ENCODE measurements at regions not wholly inside any gene's neighbourhood (a gene's known extent, or its start where the extent isn't known, plus 50 kb on each side); places are given as distances from the start of the nearest gene placed in this dataset.

GRCh38 chr22:48799227-48799970 lies 1028.3 kb downstream of the BRD1 start:
- no peak for DNase-seq (ENCODE audit: low read depth in 3 of 3)

DNA sequence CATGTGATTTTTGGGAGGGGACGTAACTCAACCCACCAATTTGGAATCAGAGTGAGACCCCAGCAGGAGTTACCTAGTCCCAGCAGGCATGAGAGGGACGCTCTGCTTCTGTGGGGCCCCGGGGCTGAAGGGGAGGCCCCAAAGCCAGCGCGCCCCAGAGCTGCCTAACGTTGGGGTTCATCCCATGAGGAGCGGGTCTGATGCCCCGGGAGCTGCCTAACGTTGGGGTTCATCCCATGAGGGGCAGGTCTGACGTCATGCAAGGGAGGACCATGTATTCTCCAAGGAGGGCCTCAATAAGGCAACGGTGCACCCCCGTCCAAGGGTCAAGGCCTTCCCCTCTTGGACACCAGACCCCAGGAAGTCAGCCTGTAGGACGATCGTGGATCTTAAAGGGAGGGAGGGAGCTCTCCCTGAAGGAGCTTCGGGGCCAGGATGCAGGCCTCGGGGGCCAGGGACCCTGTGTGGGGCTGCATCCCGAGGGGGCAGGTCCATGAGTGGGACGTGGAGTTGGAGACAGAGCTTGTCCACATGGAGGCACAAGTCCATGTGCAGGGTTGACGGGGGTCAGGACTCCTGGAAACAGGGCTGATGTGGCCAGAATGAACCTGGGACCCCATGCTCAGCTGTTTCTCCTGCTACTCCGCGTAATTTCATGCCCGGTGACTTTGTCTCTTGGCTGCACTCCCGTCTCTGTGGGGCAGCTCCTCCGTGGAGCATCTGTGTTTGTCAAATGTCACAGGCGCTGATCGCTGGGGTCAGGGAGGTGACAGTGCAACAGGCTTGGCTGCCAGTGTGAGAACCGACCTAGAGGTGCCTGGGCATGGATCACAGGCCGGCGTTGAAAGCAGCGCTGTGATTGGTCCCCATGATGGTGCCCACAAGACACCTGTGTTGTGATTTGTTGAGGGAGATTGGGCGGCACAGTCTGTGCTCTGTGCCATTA lies 1029.1 kb downstream of the BRD1 start:
- no peak for DNase-seq (ENCODE audit: low read depth in 3 of 3)

DNA sequence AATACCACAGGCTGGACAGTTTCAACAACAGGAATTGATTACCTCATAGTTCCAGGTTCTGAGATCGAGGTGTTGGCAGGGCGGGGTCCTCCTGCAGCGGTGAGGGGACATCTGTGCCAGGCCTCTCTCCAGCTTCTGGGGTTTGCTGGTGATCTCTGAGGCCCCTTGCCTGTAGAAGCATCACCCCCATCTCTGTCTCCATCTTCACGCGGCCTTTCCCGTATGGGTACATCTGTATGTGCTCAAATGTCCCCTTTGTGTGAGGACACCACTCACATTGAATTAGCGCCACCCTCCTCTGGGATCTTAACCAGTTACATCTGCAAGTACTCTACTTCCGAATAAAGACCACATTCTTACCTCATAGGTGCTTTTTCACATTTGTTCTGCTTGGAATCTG lies 1029.9 kb downstream of the BRD1 start:
- no peak for DNase-seq (ENCODE audit: low read depth in 3 of 3)

DNA sequence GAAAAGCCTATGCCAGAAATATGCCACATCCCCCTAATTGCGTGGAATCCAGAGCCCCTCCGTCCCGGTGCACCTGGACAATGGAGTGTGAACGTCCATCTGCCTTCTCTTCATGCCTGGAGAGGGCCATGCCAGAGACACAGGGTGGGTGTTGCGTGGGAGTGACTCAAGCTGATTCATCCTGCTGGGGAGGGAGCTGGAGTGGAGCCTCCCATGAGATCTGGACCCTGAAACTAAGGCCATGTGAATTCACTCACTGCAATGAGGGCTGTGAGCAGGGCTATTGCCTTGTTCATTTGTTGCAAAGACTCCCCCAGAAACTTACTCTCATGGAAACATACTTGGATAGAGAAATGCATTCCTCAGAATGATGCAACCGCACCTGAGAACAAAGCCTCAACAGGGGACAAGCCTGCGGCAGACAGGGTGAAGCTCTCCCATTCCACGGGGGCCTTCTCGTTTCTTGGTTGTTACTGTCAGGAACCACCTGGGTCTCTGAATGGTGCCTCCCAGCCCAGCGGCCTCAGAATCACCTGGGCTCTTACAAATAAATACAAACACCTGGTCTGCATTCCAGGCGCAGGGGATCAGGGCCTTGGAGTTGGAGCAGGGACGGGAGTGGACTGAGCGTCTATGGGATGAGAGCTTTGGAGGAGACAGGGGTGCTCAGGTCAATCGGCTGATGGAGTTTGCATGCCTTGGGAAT lies 1031.2 kb downstream of the BRD1 start:
- DNase-seq (ENCODE audit: low read depth in 3 of 3) = no peak

DNA sequence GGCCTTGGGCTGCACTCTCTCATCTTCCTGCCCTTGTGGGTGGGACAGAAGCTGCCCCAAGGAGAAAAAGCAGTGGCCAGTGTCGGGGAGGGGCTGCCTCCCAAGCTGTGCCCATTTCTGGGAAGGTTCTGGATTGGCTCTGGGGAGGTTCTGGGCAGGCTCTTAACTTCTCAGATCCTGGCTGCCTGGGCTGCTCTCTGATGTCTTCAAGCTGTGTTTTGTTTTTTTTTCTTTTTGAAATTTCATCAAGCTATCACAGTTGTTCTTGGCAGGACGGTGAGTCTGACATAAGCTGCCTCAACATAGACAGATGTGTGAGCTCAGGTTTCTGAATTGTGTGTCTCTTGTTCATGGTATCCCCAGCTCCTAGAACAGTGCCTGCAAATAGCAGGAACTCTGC lies 1032.0 kb downstream of the BRD1 start:
- no peak for DNase-seq (ENCODE audit: low read depth in 3 of 3)

DNA sequence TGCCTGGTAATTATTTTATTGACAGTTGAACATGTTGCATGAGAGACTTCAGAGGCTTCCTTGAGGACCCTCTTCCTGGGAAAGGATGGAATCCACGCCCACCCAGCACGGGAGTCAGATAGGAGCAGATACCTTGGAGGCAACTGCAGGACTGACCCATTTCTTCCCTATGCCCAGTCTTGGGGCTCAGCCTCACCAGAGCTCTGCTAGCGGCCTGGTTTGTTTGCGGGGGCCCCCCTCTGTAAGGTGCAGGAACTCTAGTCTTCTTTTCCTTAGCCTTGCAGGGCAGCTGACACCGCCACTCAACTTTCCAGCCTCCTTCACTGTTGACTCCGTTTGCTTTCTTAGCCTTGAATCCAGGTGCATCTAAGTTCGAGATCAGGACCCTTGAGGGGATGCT lies 1032.8 kb downstream of the BRD1 start:
- DNase-seq (ENCODE audit: low read depth in 3 of 3) = no peak

GRCh38 chr22:48793949-48794348 lies 1033.7 kb downstream of the BRD1 start:
- DNase-seq (ENCODE audit: low read depth in 3 of 3) = no peak

- DNase-seq (ENCODE audit: low read depth in 3 of 3) = no peak
Observed at GRCh38 chr22:48786679-48786996, 1041.0 kb downstream of the BRD1 start.

GRCh38 chr22:48785792-48786678 lies 1041.6 kb downstream of the BRD1 start:
- DNase-seq (ENCODE audit: low read depth in 3 of 3) = no peak

- no peak for DNase-seq (ENCODE audit: low read depth in 3 of 3)
Observed at GRCh38 chr22:48784701-48785503, 1042.8 kb downstream of the BRD1 start.

- DNase-seq (ENCODE audit: low read depth in 3 of 3) = no peak
Observed at GRCh38 chr22:48783821-48784266, 1043.8 kb downstream of the BRD1 start.

- DNase-seq (ENCODE audit: low read depth in 3 of 3) = no peak
Observed at GRCh38 chr22:48782811-48783511, 1044.7 kb downstream of the BRD1 start.

- DNase-seq (ENCODE audit: low read depth in 3 of 3) = no peak
Observed at GRCh38 chr22:48782326-48782725, 1045.3 kb downstream of the BRD1 start.

DNA sequence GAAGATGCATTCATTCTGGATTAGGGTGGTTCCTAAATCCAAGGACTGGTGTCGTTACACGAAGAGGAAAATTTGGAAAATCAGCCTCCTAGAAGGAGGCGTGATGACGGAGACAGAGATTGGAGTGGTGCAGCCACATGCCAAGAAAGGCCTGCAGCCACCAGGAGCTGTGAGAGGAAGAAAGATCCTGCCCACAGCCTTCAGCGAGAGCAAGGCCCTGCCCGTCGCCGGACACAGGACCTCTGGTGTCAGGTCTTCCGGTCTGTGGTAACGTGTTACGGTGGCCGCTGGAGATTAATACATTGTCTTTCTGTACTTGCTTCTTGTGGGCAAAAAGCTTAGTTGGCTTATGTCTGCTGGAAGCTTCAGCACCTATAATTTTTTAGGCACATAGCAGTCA lies 1045.8 kb downstream of the BRD1 start:
- no peak for DNase-seq (ENCODE audit: low read depth in 3 of 3)

DNA sequence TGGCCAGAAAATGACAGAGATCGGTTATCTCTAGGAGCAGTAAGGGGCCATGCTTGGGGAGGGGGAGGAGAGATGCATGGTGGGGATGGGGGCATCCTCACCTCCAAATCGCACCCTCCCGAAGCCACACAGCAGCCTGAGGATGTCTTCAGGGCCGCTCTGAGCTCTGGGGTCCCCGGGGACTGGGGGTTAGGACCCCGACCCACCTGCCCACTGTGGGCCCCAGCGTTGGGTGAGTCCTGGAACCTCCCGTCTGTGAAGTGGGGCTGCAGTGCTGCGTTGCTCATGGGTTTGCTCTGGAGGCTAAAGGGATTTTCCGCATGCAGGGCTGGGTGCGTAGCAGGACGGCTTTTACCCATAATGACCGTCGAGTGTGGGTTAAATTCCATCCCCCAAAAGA lies 1046.3 kb downstream of the BRD1 start:
- no peak for DNase-seq (ENCODE audit: low read depth in 3 of 3)

- no peak for DNase-seq (ENCODE audit: low read depth in 3 of 3)
Observed at GRCh38 chr22:48780597-48781277, 1046.9 kb downstream of the BRD1 start.

GRCh38 chr22:48779661-48780596 lies 1047.7 kb downstream of the BRD1 start:
- DNase-seq (ENCODE audit: low read depth in 3 of 3) = no peak

DNA sequence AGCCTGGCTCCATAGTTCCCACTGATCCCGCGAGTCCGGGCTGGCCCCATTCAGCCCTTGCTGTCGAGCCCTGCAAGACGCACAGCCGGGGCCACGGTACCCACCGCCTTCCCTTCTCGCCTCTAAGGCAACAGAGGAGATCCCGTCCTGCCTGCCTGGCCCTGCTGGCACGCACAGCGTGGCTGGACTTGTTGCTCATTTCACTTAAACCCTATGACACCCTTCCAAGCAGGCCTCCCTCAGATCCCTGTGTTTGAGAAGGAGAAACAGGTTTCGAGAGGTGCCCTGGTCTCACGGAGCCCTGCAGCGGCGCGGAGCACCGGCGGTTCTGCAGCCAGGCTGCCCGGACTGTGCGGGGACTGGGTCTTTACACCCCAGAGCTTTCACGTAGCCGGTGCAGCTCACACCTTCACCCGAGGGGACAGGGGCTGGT lies 1048.4 kb downstream of the BRD1 start:
- no peak for DNase-seq (ENCODE audit: low read depth in 3 of 3)
